SK-MEL-5 (cell line): ENCODE measurements at regions not wholly inside any gene's neighbourhood (a gene's known extent, or its start where the extent isn't known, plus 50 kb on each side); places are given as distances from the start of the nearest gene placed in this dataset.
"Not testable (repeated sequence)": the region's sequence is repeated elsewhere in the genome, so short reads cannot be mapped to it uniquely, and the experiment has no call there.

Experiments used
- DNase-seq: peaks from one replicate; pipeline ENCODE4 v3.0.0-alpha.2; 2016; ENCODE audit warnings: low read depth, low spot score
- in situ Hi-C: cut with HindIII; loops from 2 replicates; pipeline ENCODE4 v1.10.0; 2016; ENCODE audit warnings: low sequenced_read_pairs, high pct_unique_total_duplicates, low pct_unique_long_range_greater_than_20kb

DNA sequence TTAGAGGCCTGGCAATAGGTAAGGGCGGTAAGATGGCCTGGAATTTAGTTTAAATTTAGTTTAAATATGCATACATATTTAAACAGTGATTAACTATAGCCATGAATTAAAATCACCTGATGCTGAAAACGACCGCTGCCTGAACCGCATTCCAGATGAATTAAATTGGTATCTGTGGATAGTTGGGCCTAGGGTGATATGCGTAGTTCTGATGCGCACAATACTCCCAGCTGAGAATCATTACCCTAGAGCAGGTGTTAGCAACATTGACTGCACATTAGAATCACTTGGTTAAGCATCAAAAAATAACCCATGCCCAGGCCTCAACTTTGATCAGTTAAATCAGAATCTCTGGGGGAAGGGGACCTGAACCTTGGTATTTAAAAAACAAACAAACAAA is 432.4 kb downstream of the GBA3 start:
- in situ Hi-C loops: no loop called here
- no peak for DNase-seq

DNA sequence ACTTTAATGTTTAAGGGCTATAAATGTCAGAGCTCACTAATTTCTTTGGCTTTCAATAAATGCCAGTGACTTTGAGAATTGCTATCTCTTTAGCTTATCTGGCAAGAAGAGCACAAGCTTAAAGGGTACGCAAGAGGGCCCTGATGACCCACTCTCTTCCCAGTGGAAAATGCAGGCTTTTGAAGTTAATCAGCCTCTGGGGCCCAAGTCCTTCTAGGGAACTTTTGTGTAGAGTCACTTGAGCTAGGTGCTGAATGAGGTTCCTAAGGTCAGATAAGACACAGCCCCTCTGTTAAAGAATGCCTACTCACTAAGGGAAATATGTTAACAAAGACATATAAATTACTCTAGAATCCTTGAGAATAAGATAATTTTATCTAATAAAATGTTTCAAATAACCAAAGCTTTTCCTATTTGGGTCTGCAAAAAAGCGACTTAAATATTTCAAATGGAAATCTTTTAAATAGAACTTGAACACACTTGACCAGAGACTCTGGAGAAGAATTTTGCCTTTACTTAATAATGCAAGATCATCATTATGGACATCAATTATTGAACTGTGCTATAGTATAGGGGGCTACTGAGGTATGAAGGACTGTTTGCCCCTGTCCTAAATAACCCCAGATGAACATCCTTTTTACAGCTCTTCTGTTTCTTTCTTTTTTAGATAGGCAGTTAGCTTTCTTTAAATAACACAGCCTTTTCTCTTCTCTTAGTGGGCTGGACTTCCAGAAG is 430.1 kb downstream of the GBA3 start:
- no peak for DNase-seq
- in situ Hi-C loops: no loop called here

- in situ Hi-C loops: no loop called here
- no peak for DNase-seq
Observed at GRCh38 chr4:23120374-23120773, 427.6 kb downstream of the GBA3 start.

DNA sequence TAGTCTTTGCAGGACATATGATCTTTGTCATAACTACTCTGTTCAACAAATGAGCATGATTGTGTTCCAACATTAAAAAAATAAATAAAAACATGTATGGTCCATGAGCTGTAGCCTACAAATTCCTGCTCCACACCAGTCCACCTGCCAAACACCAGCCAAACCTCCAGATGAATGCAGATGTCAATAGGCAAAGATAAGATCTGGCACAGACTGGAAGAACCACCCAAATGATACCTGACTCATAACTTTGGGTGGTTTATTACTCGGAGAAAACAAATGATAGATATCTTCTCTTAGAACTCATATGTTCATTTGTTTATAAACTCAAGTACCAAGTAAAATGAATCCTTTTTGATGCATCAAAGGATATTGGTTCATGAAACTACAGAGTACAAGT is 425.1 kb downstream of the GBA3 start:
- in situ Hi-C loops: no loop called here
- DNase-seq: no peak

GRCh38 chr4:23114538-23114937 is 421.8 kb downstream of the GBA3 start:
- no peak for DNase-seq
- in situ Hi-C loops: no loop called here

DNA sequence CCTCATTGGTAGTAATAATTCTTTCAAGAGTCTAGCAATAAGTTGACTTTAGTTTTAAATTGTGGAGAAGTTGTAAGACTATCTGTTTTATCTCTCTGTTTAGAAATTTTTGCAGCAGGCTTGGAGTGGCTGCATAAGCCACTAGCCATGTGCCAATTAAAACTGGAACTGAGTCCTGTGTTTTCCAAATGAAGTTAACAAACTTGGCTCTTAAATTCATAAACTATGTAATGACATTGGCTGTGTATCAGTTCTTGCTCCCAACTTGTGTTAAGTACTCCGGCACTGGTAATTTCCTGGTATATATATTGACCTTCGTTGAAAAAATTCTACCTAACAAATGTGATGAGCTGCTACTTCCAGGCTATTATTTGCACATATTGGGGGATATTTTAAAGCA is 420.4 kb downstream of the GBA3 start:
- DNase-seq: no peak
- in situ Hi-C loops: no loop called here

DNA sequence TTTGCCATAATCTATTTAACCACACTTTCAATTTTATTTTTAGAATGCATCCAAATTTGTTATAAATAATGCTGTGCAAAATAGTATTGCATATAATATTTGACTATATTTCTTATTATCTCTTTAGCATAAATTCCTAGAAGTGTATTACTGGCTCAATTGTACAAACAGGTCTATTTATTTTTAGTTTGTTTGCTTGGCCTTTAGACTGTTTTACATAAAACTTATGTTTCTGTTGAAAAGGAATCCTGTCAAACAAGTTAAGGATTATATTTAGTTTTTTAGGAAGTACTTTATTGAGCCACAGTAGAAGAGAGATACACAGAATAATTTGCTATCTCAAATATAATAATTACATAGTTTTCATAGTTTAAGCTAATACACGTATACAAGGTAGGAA is 413.8 kb downstream of the GBA3 start:
- DNase-seq: no peak
- in situ Hi-C loops: no loop called here

DNA sequence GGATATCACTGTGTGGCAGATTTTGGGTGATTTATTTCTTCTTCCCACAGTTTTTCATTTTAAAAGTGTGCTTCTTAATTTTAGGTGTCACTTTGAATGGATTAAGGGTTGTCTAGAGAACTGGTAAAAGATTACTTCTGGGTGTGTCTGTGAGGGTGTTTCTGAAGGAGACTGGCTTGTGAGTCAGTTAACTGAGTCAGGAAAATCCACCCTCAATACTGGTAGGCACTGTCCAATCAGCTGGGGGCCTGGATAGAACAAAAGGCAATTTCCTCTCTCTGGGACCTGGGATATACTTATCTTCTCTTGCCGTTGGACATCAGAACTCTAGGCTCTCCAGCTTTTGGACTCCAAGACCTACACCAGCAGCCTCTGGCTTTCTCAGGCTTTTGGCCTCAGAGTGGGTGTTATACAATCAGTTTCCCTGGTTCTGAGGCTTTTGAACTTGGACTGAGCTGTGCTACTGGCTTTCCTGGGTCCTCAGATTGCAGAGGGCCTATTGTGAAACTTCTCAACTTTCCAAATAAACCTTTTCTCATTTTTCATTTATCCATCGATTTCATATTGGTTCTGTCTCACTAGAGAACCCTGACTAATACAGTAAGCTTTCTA is 413.1 kb downstream of the GBA3 start:
- DNase-seq: no peak
- in situ Hi-C loops: no loop called here

DNA sequence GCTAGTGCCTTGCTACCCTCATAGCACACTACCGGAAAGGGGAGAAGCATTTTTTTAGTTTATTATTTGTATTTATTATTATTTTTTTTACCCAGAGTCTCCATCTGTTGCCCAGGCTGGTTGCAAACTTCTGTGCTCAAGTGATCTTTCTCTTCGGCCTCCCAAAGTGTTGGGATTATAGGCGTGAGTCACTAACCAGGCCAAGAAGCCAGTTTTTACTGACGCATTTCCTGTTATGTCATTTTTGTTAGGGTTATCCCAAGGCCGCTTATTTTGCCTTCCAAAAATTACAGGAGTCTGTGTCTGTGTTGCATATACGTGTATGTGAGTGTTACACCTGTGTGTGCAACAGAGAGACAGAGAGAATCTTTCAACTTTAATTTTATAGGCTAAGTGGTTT is 404.5 kb downstream of the GBA3 start:
- no peak for DNase-seq
- in situ Hi-C loops: no loop called here

DNA sequence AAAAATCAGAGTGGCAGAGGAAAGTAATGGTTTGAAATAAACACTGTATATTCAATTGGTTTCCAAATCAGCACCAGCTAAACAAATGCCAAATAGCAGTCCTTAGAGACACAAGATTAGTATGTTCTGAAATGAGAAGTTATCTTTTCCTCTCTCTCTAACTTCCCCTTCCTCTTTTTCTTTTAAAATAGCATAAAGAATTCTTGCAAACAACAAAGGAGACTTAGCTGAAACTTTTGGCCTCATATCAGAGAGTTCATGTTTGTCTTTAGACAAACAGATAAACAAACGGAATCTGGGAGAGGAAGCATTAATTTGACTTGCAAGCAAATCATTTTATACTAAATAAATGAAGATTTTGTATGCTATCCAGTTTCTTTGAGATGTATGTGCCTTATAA is 399.0 kb downstream of the GBA3 start:
- no peak for DNase-seq
- in situ Hi-C loops: no loop called here

DNA sequence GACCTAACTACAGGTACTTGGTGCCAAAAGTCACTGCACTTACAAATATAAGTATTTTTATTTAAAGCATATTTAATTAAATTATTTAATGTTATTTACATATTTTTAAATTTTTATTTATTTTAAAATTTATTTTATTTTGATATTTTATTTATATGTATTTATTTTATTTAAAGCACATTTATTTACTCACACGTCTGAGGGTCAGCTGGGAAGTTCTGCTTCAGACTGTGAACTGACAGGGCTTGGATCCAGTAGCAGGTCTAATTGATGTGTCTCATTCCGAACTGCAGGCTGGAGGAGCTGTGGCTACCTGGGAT is 392.5 kb downstream of the GBA3 start:
- DNase-seq: no peak
- in situ Hi-C loops: no loop called here

GRCh38 chr4:23084559-23085248 is 392.0 kb downstream of the GBA3 start:
- no peak for DNase-seq
- in situ Hi-C loops: no loop called here

DNA sequence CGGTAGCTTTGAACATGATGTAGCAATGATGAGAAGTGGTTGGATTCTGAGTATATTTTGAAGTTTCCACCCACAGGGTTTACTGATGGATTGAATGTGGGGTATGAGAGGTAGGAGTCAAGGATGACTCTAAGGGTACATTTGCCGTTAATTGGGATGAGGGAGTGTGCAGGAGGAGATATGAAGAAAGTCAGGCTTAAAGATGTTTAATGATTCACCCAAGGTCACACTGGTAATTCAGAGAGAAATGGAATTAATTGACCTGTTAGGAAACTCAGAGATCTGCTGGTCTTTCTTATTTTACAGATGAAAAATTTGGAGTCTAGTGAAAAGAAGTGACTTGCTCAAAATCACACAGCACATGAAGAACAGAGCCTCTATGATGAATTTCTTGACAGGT is 390.7 kb downstream of the GBA3 start:
- no peak for DNase-seq
- in situ Hi-C loops: no loop called here

DNA sequence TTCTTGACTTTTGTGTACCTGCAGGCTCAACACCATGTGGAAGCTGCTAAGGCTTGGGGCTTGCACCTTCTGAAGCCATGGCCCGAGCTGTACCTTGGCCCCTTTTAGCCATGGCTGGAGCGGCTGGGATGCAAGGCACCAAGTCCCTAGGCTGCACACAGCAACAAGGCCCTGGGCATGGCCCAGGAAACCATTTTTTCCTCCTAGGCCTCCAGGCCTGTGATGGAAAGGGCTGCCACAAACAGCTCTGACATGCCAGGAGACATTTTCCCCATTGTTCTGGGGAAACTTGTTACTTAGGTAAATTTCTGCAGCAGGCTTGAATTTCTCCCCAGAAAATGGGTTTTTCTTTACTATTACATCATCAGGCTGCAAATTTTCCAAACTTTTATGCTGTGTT is 387.4 kb downstream of the GBA3 start:
- in situ Hi-C loops: not testable (repeated sequence)

DNA sequence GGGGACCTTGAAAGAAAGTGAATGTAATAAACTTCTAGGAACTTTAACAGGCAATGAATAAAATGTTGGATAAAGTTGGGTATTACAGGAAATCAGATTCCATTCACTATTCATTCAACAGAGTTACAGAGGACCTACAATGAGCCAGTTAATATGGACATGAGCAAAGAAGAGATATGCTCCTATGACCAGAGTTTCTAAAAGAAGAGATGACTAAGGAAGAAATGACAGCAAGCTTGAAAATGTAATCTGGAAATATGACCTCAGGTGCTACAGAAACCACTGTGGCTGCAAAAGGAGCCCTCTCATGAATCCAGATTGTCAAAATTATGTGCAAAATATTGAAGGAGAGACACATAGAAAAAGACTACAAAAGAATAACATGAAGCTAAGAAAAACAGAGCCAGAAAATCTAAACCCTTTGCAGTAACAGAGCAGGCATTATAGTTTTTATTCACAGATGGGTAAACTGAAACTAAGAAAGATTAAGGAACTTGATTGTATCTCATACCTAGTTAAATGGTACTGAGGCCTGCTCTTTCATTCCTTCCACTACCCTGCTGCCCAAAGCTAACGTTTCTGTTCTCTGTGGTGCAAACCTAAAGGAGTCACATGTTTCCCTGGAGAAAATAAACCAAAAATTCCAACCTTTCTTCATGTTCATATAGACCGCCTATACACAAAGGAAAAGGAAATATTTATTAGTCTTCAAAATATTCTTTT is 378.3 kb downstream of the GBA3 start:
- in situ Hi-C loops: no loop called here
- DNase-seq: no peak

More for the DNA sequence above, 387.4 kb downstream of the GBA3 start:
- DNase-seq: not testable (repeated sequence)

GRCh38 chr4:23068756-23069155 is 376.0 kb downstream of the GBA3 start:
- DNase-seq: no peak
- in situ Hi-C loops: no loop called here

- in situ Hi-C loops: no loop called here
- no peak for DNase-seq
Observed at GRCh38 chr4:23068287-23068686, 375.6 kb downstream of the GBA3 start.

- DNase-seq: no peak
- in situ Hi-C loops: no loop called here
Observed at GRCh38 chr4:23062188-23062587, 369.5 kb downstream of the GBA3 start.

DNA sequence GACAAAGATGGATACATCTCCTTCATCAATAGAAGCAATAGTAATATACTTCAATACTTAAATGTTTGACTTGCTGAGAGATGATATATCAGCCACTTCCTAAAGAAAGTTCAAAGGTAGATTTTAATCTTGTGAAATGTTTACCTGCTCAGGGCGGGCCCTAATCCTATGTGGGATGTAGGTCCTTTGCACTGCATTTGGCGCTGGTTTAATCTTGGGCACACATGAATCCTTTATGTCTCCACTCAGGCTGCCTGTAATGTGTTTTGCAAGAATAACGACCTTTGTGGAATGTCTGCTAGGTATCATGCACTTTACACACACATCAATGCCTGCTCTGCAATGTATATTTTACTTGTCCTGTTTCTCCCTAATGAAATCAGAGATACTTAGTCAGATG is 368.7 kb downstream of the GBA3 start:
- in situ Hi-C loops: no loop called here
- no peak for DNase-seq
